Smooth muscle cell (in vitro differentiated cells): ENCODE measurements at regions not wholly inside any gene's neighbourhood (a gene's known extent, or its start where the extent isn't known, plus 50 kb on each side); places are given as distances from the start of the nearest gene placed in this dataset.

Experiments
- DNase-seq: peaks from one replicate; lab custom pipeline; 2025; ENCODE audit not compliant: unreplicated experiment; lab: John Stamatoyannopoulos, UW
- H2AFZ ChIP-seq: fragments of 200-600 bp; sonication (generic); 2 replicates; pipeline ENCODE4 v1.6.0; 2016; ENCODE audit warnings: antibody characterized with exemption, low read depth, mild to moderate bottlenecking
- H3F3A ChIP-seq: fragments of 200-600 bp; sonication (generic); 2 replicates; pipeline ENCODE4 v1.6.0; 2017; ENCODE audit warnings: antibody characterized with exemption, low read depth
- H3K27ac ChIP-seq: fragments of 200-600 bp; sonication (generic); 2 replicates; pipeline ENCODE4 v1.5.1; 2016; ENCODE audit warnings: low read depth, mild to moderate bottlenecking
- H3K27me3 ChIP-seq: fragments of 200-600 bp; sonication (generic); 2 replicates; pipeline ENCODE4 v1.6.1; 2016; ENCODE audit warnings: low read depth, mild to moderate bottlenecking
- H3K36me3 ChIP-seq: fragments of 200-600 bp; sonication (generic); 2 replicates; pipeline ENCODE4 v1.5.1; 2016; ENCODE audit warnings: low read depth
- H3K4me1 ChIP-seq: fragments of 200-600 bp; sonication (generic); 2 replicates; pipeline ENCODE4 v1.5.1; 2016; ENCODE audit warnings: low read depth
- H3K4me2 ChIP-seq: fragments of 200-600 bp; sonication (generic); 2 replicates; pipeline ENCODE4 v1.6.0; 2016; ENCODE audit warnings: mild to moderate bottlenecking
- H3K4me3 ChIP-seq: fragments of 200-600 bp; sonication (generic); 2 replicates; pipeline ENCODE4 v1.5.1; 2016; ENCODE audit warnings: mild to moderate bottlenecking
- H3K79me2 ChIP-seq: fragments of 200-600 bp; sonication (generic); 2 replicates; pipeline ENCODE4 v1.6.0; 2016; ENCODE audit warnings: low read depth, mild to moderate bottlenecking
- H3K9ac ChIP-seq: fragments of 200-600 bp; sonication (generic); 2 replicates; pipeline ENCODE4 v1.6.0; 2016; ENCODE audit warnings: low read depth
- H3K9me3 ChIP-seq: fragments of 200-600 bp; sonication (generic); replicated peaks from 2 replicates; pipeline ENCODE4 v1.5.1; 2016; ENCODE audit warnings: low read depth
- H4K20me1 ChIP-seq: fragments of 200-600 bp; sonication (generic); 2 replicates; pipeline ENCODE4 v1.6.0; 2016; ENCODE audit warnings: low read depth
- WGBS: methylation state at CpG from one replicate; pipeline ENCODE4 v1.1.7; 2016; ENCODE audit warnings: low lambda C conversion rate; 5-methylcytosine and 5-hydroxymethylcytosine counted together
- TF ChIP-seq, protein P1 (sequence below): fragments of 200-600 bp; sonication (generic); IDR thresholded peaks from 2 replicates; pipeline ENCODE4 v1.5.1; 2017; ENCODE audit warnings: borderline replicate concordance, mild to moderate bottlenecking, antibody characterized with exemption; ENCODE audit not compliant: insufficient read depth, poor library complexity, severe bottlenecking

GRCh38 chr2:116874021-116874420 is 940.5 kb upstream of the DDX18 start:
- Histone ChIP-seq H3K9me3 (no peaks in the 10 kb centered on the region), H2AFZ (no peak overlapping the region), H3K27ac (no peak overlapping the region), H3K4me3 (no peak overlapping the region), H3K27me3 (no peaks in the 10 kb centered on the region), H3K36me3 (no peaks in the 10 kb centered on the region), H3K79me2 (no peaks in the 10 kb centered on the region), H3K4me2 (no peak overlapping the region), H3F3A (no peaks in the 10 kb centered on the region), H3K9ac (no peak overlapping the region), H3K4me1 (no peaks in the 10 kb centered on the region), H4K20me1 (no peaks in the 10 kb centered on the region)
- TF ChIP-seq, protein P1, sequence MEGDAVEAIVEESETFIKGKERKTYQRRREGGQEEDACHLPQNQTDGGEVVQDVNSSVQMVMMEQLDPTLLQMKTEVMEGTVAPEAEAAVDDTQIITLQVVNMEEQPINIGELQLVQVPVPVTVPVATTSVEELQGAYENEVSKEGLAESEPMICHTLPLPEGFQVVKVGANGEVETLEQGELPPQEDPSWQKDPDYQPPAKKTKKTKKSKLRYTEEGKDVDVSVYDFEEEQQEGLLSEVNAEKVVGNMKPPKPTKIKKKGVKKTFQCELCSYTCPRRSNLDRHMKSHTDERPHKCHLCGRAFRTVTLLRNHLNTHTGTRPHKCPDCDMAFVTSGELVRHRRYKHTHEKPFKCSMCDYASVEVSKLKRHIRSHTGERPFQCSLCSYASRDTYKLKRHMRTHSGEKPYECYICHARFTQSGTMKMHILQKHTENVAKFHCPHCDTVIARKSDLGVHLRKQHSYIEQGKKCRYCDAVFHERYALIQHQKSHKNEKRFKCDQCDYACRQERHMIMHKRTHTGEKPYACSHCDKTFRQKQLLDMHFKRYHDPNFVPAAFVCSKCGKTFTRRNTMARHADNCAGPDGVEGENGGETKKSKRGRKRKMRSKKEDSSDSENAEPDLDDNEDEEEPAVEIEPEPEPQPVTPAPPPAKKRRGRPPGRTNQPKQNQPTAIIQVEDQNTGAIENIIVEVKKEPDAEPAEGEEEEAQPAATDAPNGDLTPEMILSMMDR, result no peak
- DNase-seq, result no peak
- 80% methylated on average over 5 of the region's 5 CpGs for WGBS

- Histone ChIP-seq H3K4me1 (no peaks in the 10 kb centered on the region), H2AFZ (no peak overlapping the region), H3K36me3 (no peaks in the 10 kb centered on the region), H4K20me1 (no peaks in the 10 kb centered on the region), H3K9me3 (no peaks in the 10 kb centered on the region), H3K27me3 (no peaks in the 10 kb centered on the region), H3K9ac (no peak overlapping the region), H3K4me3 (no peak overlapping the region), H3K79me2 (no peaks in the 10 kb centered on the region), H3F3A (no peaks in the 10 kb centered on the region), H3K4me2 (no peak overlapping the region), H3K27ac (no peak overlapping the region)
- TF ChIP-seq, protein P1, result no peak
- DNase-seq, result no peak
- WGBS, result 96% methylated on average over 1 of the region's 1 CpG
These were observed 937.2 kb upstream of the DDX18 start for GRCh38 chr2:116877274-116877673.

GRCh38 chr2:116877944-116878343 is 936.5 kb upstream of the DDX18 start:
- Histone ChIP-seq H4K20me1 (no peaks in the 10 kb centered on the region), H3K4me3 (no peak overlapping the region), H3K79me2 (no peaks in the 10 kb centered on the region), H3K36me3 (no peaks in the 10 kb centered on the region), H2AFZ (no peak overlapping the region), H3K27me3 (no peaks in the 10 kb centered on the region), H3K4me2 (no peak overlapping the region), H3K9ac (no peak overlapping the region), H3F3A (no peaks in the 10 kb centered on the region), H3K27ac (no peak overlapping the region), H3K4me1 (no peaks in the 10 kb centered on the region), H3K9me3 (no peaks in the 10 kb centered on the region)
- WGBS, result 98% methylated on average over 2 of the region's 2 CpGs
- TF ChIP-seq, protein P1, result no peak
- no peak for DNase-seq

DNA sequence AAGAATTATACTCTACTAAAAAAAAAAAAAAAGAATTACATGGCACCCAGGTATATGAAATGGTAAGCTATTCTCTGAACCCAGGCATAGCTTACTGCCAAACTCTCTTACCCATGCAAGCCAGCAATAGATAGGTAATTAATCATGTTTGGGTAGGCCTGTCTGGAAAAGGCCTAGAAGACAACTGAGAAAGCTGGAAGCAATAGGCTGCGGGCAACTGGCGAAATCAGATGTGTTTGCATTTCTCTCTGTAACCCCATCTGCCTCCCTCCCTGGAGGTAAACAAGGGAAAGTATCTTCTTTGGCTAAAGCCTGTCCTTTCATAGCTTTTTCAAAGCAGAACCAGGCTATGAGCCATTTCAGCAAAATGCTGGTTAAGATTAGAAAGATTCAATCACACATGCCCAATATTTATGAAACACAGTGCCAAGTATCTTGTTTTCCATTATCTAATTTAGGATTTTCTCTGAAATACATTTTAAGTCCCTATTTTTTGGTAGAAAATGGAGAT is 934.8 kb upstream of the DDX18 start:
- TF ChIP-seq, protein P1, result no peak
- WGBS, result 66% methylated on average over 2 of the region's 2 CpGs

More for the DNA sequence above, 934.8 kb upstream of the DDX18 start:
- Histone ChIP-seq H3K27me3 (no peaks in the 10 kb centered on the region), H3K4me3 (no peak overlapping the region), H4K20me1 (no peaks in the 10 kb centered on the region), H3K27ac (no peak overlapping the region), H3F3A (no peaks in the 10 kb centered on the region), H2AFZ (no peak overlapping the region), H3K79me2 (no peaks in the 10 kb centered on the region), H3K9me3 (no peaks in the 10 kb centered on the region), H3K9ac (no peak overlapping the region), H3K36me3 (no peaks in the 10 kb centered on the region), H3K4me1 (no peaks in the 10 kb centered on the region), H3K4me2 (no peak overlapping the region)
- DNase-seq, result no peak
